ENCODE measurements at regions not wholly inside any gene's neighbourhood (a gene's known extent, or its start where the extent isn't known, plus 50 kb on each side); places are given as distances from the start of the nearest gene placed in this dataset.

- no peak for TF ChIP-seq CTCF (IDR thresholded peaks at IDR 0.05 in 4 of 5, conservative IDR thresholded peaks at IDR 0.05 in 1 of 5)
- no peak for TF ChIP-seq POLR2A (IDR thresholded peaks at IDR 0.05)
These were observed 1210.4 kb downstream of the TYW1 start for GRCh38 chr7:68206946-68207485.

Data from gastrocnemius medialis (tissue), 4 donors.